Gastroesophageal sphincter (tissue), 3 donors: ENCODE measurements at regions not wholly inside any gene's neighbourhood (a gene's known extent, or its start where the extent isn't known, plus 50 kb on each side); places are given as distances from the start of the nearest gene placed in this dataset.

Source experiments
- EP300 ChIP-seq: sonication (generic); formaldehyde crosslinking; IDR thresholded peaks from one replicate; pipeline ENCODE4 v1.6.1; 2017; ENCODE audit warnings: antibody characterized with exemption, mild to moderate bottlenecking
- POLR2A ChIP-seq, 2 donors: fragments of 450-650 bp; IDR thresholded peaks; one replicate each; pipeline ENCODE4 v1.6.1; 2017; ENCODE audit warnings: antibody characterized with exemption in 2 of 2, mild to moderate bottlenecking in 2 of 2, moderate library complexity in 1 of 2
- POLR2AphosphoS5 ChIP-seq: sonication (generic); formaldehyde crosslinking; IDR thresholded peaks from one replicate; pipeline ENCODE4 v1.6.1; 2017; ENCODE audit warnings: antibody characterized with exemption
- TF ChIP-seq, protein P1 (sequence below), 4 experiments: fragments of 200-600 bp in 2 of 4; fragments of 450-650 bp in 2 of 4; sonication (generic) in 1 of 4; IDR thresholded peaks; one replicate each; pipeline ENCODE4 v1.5.1; 2017 to 2019; ENCODE audit warnings: antibody characterized with exemption in 4 of 4, mild to moderate bottlenecking in 2 of 4, moderate library complexity in 2 of 4

DNA sequence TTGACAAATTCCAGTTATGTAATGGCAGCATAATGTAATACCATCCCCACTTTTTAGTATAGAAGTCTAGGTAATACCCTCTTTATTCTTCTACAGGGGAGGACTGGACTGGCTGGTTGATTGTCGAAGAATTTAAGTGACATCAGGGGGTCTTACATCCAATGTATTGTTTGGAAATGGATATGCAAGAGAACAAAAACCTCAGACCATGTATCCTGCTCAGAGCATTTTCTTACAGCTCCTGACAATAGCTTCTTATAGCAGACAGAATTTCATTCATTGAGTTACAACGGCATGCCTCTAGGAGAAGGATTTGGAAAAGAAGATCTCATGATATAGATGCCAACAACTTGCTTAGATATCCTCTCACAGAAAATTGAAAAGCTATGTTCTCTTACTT lies 2032.3 kb downstream of the EFNA5 start:
- no peak for TF ChIP-seq POLR2A (IDR thresholded peaks at IDR 0.05)
- TF ChIP-seq, protein P1, sequence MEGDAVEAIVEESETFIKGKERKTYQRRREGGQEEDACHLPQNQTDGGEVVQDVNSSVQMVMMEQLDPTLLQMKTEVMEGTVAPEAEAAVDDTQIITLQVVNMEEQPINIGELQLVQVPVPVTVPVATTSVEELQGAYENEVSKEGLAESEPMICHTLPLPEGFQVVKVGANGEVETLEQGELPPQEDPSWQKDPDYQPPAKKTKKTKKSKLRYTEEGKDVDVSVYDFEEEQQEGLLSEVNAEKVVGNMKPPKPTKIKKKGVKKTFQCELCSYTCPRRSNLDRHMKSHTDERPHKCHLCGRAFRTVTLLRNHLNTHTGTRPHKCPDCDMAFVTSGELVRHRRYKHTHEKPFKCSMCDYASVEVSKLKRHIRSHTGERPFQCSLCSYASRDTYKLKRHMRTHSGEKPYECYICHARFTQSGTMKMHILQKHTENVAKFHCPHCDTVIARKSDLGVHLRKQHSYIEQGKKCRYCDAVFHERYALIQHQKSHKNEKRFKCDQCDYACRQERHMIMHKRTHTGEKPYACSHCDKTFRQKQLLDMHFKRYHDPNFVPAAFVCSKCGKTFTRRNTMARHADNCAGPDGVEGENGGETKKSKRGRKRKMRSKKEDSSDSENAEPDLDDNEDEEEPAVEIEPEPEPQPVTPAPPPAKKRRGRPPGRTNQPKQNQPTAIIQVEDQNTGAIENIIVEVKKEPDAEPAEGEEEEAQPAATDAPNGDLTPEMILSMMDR (IDR thresholded peaks at IDR 0.05): no peak
- TF ChIP-seq EP300: no peak
- TF ChIP-seq POLR2AphosphoS5: no peak
